H1 (cell line): ENCODE measurements at regions not wholly inside any gene's neighbourhood (a gene's known extent, or its start where the extent isn't known, plus 50 kb on each side); places are given as distances from the start of the nearest gene placed in this dataset.

Source experiments
- CTCF ChIP-seq, 3 experiments: IDR thresholded peaks; 1 replicate in 2 of 3; 2 replicates in 1 of 3; pipeline versions ENCODE4 v1.5.1 to v1.6.1; 2011; ENCODE audit warnings: low read length in 3 of 3, mild to moderate bottlenecking in 3 of 3, inconsistent platforms in 2 of 3, low read depth in 1 of 3, moderate library complexity in 1 of 3; ENCODE audit not compliant: insufficient read depth in 1 of 3; ENCODE audit errors: control extremely low read depth in 1 of 3
- EZH2 ChIP-seq: fragments of 200-600 bp; sonication (generic); IDR thresholded peaks from 2 replicates; pipeline ENCODE4 v1.7.1; 2012; ENCODE audit warnings: low read depth, mild to moderate bottlenecking, moderate library complexity, low read length, inconsistent platforms; ENCODE audit not compliant: severe bottlenecking
- GTF2F1 ChIP-seq: IDR thresholded peaks from 2 replicates; pipeline ENCODE4 v1.6.1; 2012; ENCODE audit warnings: low read depth, low read length, improper control_type of control experiment, borderline replicate concordance
- HDAC6 ChIP-seq: IDR thresholded peaks from one replicate; pipeline ENCODE4 v1.7.1; 2012; ENCODE audit warnings: low read depth, mild to moderate bottlenecking, inconsistent platforms, low read length, moderate library complexity
- JUND ChIP-seq: IDR thresholded peaks from 2 replicates; pipeline ENCODE4 v1.6.1; 2011; ENCODE audit warnings: mild to moderate bottlenecking, improper control_type of control experiment, low read length
- POLR2AphosphoS5 ChIP-seq: IDR thresholded peaks from 2 replicates; pipeline ENCODE4 v1.6.1; 2011; ENCODE audit warnings: low read depth, low read length
- TF ChIP-seq, protein P1 (sequence below): IDR thresholded peaks from 2 replicates; pipeline ENCODE4 v1.6.1; 2011; ENCODE audit warnings: low read length, improper control_type of control experiment

- TF ChIP-seq POLR2AphosphoS5 (no peak), GTF2F1 (no peak), EZH2 (no peak), JUND (no peak), CTCF (IDR thresholded peaks at IDR 0.05; ENCODE audit: control extremely low read depth in 1 of 3, insufficient read depth in 1 of 3, low read depth in 1 of 3, low read length in 3 of 3) (no peak), HDAC6 (no peak)
- TF ChIP-seq, protein P1, sequence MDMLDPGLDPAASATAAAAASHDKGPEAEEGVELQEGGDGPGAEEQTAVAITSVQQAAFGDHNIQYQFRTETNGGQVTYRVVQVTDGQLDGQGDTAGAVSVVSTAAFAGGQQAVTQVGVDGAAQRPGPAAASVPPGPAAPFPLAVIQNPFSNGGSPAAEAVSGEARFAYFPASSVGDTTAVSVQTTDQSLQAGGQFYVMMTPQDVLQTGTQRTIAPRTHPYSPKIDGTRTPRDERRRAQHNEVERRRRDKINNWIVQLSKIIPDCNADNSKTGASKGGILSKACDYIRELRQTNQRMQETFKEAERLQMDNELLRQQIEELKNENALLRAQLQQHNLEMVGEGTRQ: no peak
These were observed 567.3 kb downstream of the PDCD6IP start for GRCh38 chr3:34365771-34366170.
